MM.1S (cell line): ENCODE measurements at regions not wholly inside any gene's neighbourhood (a gene's known extent, or its start where the extent isn't known, plus 50 kb on each side); places are given as distances from the start of the nearest gene placed in this dataset.

ENCODE experiments used
- DNase-seq: peaks from one replicate; pipeline ENCODE4 v3.0.0-alpha.2; 2015
- H2AFZ ChIP-seq: fragments of 300-600 bp; sonication (generic); 2 replicates; pipeline ENCODE4 v1.6.0; 2016; ENCODE audit warnings: antibody characterized with exemption, low read length
- H3F3A ChIP-seq: fragments of 300-600 bp; sonication (generic); 2 replicates; pipeline ENCODE4 v1.6.1; 2016; ENCODE audit warnings: mild to moderate bottlenecking, antibody characterized with exemption, low read length, moderate library complexity, mixed read lengths; ENCODE audit not compliant: insufficient read depth
- H3K27ac ChIP-seq: fragments of 300-600 bp; sonication (generic); 2 replicates; pipeline ENCODE4 v1.5.1; 2016; ENCODE audit warnings: mild to moderate bottlenecking, low read length
- H3K27me3 ChIP-seq: fragments of 300-600 bp; sonication (generic); replicated peaks from 2 replicates; pipeline ENCODE4 v1.6.0; 2016; ENCODE audit warnings: low read length; ENCODE audit not compliant: insufficient read depth
- H3K36me3 ChIP-seq: fragments of 300-600 bp; sonication (generic); replicated peaks from 2 replicates; pipeline ENCODE4 v1.6.1; 2016; ENCODE audit warnings: mild to moderate bottlenecking, low read length, mixed read lengths; ENCODE audit not compliant: insufficient read depth
- H3K4me1 ChIP-seq: fragments of 300-600 bp; sonication (generic); 2 replicates; pipeline ENCODE4 v1.6.1; 2016; ENCODE audit warnings: low read length, mixed read lengths
- H3K4me2 ChIP-seq: fragments of 300-600 bp; sonication (generic); 2 replicates; pipeline ENCODE4 v1.6.0; 2016; ENCODE audit warnings: low read depth, low read length
- H3K4me3 ChIP-seq: fragments of 300-600 bp; sonication (generic); 2 replicates; pipeline ENCODE4 v1.5.1; 2016; ENCODE audit warnings: low read length, mixed read lengths
- H3K79me2 ChIP-seq: fragments of 300-600 bp; sonication (generic); 2 replicates; pipeline ENCODE4 v1.6.1; 2016; ENCODE audit warnings: mixed run types, low read length, mixed read lengths
- H3K9ac ChIP-seq: fragments of 300-600 bp; sonication (generic); 2 replicates; pipeline ENCODE4 v1.6.1; 2016; ENCODE audit warnings: low read length, mixed read lengths
- H3K9me2 ChIP-seq: fragments of 300-600 bp; sonication (generic); replicated peaks from 2 replicates; pipeline ENCODE4 v1.6.1; 2016; ENCODE audit warnings: mild to moderate bottlenecking, low read length, mixed read lengths; ENCODE audit not compliant: insufficient read depth
- H3K9me3 ChIP-seq: fragments of 300-600 bp; sonication (generic); replicated peaks from 2 replicates; pipeline ENCODE4 v1.6.1; 2016; ENCODE audit warnings: mild to moderate bottlenecking, low read length, mixed read lengths; ENCODE audit not compliant: insufficient read depth
- H4K20me1 ChIP-seq: fragments of 300-600 bp; sonication (generic); 2 replicates; pipeline ENCODE4 v1.6.1; 2016; ENCODE audit warnings: mild to moderate bottlenecking, low read length, moderate library complexity, mixed read lengths; ENCODE audit not compliant: insufficient read depth
- EZH2 ChIP-seq: fragments of 300-600 bp; sonication (generic); optimal IDR thresholded peaks from 2 replicates; pipeline ENCODE3; 2017; ENCODE audit warnings: low read depth, mild to moderate bottlenecking, antibody characterized with exemption, low read length, mixed read lengths
- EZH2phosphoT487 ChIP-seq: fragments of 300-600 bp; sonication (generic); IDR thresholded peaks from 2 replicates; pipeline ENCODE4 v1.6.1; 2018; ENCODE audit warnings: antibody characterized with exemption, low read length
- TF ChIP-seq, protein P1 (sequence below): fragments of 300-600 bp; sonication (generic); IDR thresholded peaks from 2 replicates; pipeline ENCODE4 v1.5.1; 2016; ENCODE audit warnings: antibody characterized with exemption, low read length, mixed read lengths

DNA sequence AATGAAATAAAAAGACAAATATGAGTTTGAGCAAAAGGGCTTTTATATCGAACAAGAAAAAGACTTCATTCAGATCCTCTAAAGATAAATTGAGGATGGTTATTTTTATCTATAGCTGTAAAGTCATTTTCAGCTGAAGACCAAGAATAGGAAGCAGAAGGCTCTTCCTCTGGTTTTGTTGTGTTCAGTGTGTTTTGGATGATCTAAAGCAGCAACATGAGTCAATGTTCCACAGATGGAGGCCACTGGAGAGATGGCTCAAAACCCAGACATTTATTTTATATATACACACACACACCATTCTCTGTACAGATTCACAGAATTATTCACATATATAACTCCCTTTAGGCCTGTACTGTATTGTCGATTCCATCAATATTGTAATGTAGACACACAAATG lies 424.3 kb downstream of the MBD2 start:
- H3K9ac ChIP-seq: no peak overlapping the region
- H3K79me2 ChIP-seq: no peaks in the 10 kb centered on the region
- H3K27me3 ChIP-seq: no peaks in the 10 kb centered on the region
- H2AFZ ChIP-seq: no peak overlapping the region
- H3K9me3 ChIP-seq: no peaks in the 10 kb centered on the region
- no peaks in the 10 kb centered on the region for H3K36me3 ChIP-seq
- no peak overlapping the region for H3K4me2 ChIP-seq
- H3K9me2 ChIP-seq: no peaks in the 10 kb centered on the region
- H3K4me3 ChIP-seq: no peak overlapping the region
- TF ChIP-seq, protein P1, sequence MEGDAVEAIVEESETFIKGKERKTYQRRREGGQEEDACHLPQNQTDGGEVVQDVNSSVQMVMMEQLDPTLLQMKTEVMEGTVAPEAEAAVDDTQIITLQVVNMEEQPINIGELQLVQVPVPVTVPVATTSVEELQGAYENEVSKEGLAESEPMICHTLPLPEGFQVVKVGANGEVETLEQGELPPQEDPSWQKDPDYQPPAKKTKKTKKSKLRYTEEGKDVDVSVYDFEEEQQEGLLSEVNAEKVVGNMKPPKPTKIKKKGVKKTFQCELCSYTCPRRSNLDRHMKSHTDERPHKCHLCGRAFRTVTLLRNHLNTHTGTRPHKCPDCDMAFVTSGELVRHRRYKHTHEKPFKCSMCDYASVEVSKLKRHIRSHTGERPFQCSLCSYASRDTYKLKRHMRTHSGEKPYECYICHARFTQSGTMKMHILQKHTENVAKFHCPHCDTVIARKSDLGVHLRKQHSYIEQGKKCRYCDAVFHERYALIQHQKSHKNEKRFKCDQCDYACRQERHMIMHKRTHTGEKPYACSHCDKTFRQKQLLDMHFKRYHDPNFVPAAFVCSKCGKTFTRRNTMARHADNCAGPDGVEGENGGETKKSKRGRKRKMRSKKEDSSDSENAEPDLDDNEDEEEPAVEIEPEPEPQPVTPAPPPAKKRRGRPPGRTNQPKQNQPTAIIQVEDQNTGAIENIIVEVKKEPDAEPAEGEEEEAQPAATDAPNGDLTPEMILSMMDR: no peak
- TF ChIP-seq EZH2: no peak
- no peak for TF ChIP-seq EZH2phosphoT487
- no peaks in the 10 kb centered on the region for H3F3A ChIP-seq
- no peaks in the 10 kb centered on the region for H3K4me1 ChIP-seq
- H4K20me1 ChIP-seq: no peaks in the 10 kb centered on the region
- no peak overlapping the region for H3K27ac ChIP-seq
- DNase-seq: no peak

DNA sequence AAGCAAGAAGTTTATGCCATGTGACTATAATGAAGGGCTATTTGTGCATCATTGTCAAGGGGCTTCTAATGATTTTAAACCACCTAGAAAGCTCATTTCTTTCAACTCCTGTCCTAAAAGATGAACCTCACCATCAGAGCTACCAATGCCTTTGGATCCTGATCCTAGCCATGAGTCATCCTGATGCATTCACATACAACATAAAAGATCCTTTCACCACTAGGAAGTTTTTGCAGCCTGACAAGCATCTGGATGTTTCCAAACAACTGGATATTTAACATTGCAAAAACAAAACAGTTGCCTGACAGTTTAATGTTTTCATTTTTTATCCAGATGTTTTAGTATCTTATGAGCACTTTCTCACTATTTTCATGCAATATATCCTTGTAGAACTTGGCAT lies 425.3 kb downstream of the MBD2 start:
- no peak overlapping the region for H3K9ac ChIP-seq
- no peak overlapping the region for H3K27ac ChIP-seq
- no peak overlapping the region for H3K4me2 ChIP-seq
- no peak for DNase-seq
- H4K20me1 ChIP-seq: no peaks in the 10 kb centered on the region
- no peaks in the 10 kb centered on the region for H3K79me2 ChIP-seq
- H3F3A ChIP-seq: no peaks in the 10 kb centered on the region
- H3K36me3 ChIP-seq: no peaks in the 10 kb centered on the region
- H3K4me3 ChIP-seq: no peak overlapping the region
- no peaks in the 10 kb centered on the region for H3K9me2 ChIP-seq
- TF ChIP-seq EZH2phosphoT487 (no peak), EZH2 (no peak)
- TF ChIP-seq, protein P1: no peak
- no peaks in the 10 kb centered on the region for H3K9me3 ChIP-seq
- no peaks in the 10 kb centered on the region for H3K4me1 ChIP-seq
- no peak overlapping the region for H2AFZ ChIP-seq
- no peaks in the 10 kb centered on the region for H3K27me3 ChIP-seq

GRCh38 chr18:53798516-53798915 lies 426.0 kb downstream of the MBD2 start:
- no peaks in the 10 kb centered on the region for H3K27me3 ChIP-seq
- no peak overlapping the region for H2AFZ ChIP-seq
- no peaks in the 10 kb centered on the region for H3K79me2 ChIP-seq
- no peaks in the 10 kb centered on the region for H4K20me1 ChIP-seq
- H3K4me2 ChIP-seq: no peak overlapping the region
- no peaks in the 10 kb centered on the region for H3K4me1 ChIP-seq
- no peak overlapping the region for H3K9ac ChIP-seq
- H3K27ac ChIP-seq: no peak overlapping the region
- no peaks in the 10 kb centered on the region for H3K9me2 ChIP-seq
- no peaks in the 10 kb centered on the region for H3K36me3 ChIP-seq
- DNase-seq: no peak
- TF ChIP-seq, protein P1: no peak
- TF ChIP-seq EZH2phosphoT487 (no peak), EZH2 (no peak)
- H3K9me3 ChIP-seq: no peaks in the 10 kb centered on the region
- no peaks in the 10 kb centered on the region for H3F3A ChIP-seq
- no peak overlapping the region for H3K4me3 ChIP-seq
